ENCODE measurements at regions not wholly inside any gene's neighbourhood (a gene's known extent, or its start where the extent isn't known, plus 50 kb on each side); places are given as distances from the start of the nearest gene placed in this dataset.

DNA sequence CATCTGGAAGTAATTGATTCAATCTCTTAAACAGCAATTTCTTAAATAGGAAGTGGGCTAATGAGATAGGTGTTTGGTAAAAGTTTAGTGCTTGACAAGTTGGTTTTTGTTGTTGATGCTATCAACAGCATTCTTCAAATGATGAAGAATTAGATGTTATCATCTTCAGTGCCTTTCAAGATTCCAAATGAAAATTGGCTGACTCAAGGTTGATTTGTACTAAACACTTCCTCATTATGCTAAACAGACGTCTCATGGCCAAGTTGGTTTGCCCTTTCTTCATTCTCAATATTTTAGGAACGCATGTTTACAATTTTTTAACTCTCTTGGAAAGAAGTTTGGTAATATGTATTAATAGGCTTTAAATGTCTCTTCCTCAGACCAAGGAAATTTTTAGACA lies 86.0 kb downstream of the MID1IP1 start:
- DNase-seq (ENCODE audit: low spot score): no peak

DNA sequence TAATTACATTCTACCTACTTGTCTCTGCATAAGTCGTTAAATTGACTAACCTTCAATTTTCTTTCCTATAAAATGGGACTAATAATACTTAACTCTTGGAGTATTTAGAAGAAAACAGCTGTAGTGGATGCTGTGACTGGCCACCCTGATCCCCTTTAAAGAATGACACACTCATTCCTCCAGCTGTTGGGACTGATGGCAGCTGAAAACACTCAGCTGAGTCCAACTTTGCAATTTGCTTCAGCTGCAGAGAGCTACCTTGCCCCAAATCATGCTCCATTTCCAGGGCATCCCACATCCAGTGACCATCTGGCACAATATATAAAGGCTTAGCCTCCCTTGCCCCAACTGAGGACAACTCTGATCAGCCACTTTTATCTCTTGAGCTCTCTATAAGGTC lies 89.1 kb downstream of the MID1IP1 start:
- DNase-seq (ENCODE audit: low spot score): no peak

DNA sequence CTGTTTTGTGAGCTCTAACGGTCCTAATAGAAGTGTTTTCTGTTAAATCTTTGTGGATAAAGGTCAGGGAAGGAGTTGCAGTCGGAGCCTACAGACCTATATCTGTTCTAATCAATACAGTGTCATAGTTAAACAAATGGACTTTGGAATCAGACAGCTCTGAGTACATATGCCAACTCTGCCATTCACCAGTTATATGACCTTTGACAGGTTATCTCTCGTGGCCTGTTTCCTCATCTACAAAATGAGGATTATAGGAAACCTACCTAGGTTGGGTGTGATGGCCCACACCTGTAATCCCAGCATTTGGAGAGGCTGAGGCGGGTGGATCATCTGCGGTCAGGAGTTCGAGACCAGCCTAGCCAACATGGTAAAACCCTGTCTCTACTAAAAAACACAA lies 89.7 kb downstream of the MID1IP1 start:
- DNase-seq (ENCODE audit: low spot score): no peak

DNA sequence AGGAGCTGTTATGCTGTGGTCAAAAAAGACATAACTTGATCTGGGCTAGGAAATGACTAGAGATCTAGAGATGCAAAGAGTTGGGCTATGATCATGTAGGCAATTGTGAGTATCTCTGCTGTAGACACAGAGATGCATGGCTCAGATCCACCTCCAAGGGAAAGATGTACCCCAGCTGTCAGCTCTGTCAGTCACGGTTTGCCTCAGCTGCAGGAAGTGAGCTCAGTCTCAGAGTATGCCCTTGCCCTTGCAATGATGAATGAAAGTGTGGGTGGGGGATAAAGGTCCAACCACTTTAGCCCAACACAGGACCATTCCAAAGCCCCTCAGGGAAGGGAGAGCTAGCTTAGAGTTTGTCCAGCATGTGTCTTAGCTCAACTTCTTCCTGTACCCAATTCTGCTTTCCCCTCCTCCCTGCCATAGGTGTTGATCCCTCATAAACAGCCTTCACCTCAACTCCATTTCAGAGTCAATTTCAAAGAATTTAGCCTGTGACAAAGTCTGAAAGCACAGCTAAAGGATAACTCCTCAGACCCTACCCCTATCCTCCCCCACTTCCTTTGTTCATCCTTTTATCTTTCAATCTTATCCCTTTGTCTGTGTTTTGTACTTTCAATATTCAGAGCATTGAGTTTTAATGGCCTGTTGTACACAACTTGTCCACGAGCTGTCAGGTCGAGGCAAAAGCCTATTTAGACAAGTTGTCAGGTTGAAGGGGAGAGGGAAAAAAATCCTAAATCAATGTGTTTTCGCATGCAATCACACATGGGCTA lies 90.6 kb downstream of the MID1IP1 start:
- no peak for DNase-seq (ENCODE audit: low spot score)

DNA sequence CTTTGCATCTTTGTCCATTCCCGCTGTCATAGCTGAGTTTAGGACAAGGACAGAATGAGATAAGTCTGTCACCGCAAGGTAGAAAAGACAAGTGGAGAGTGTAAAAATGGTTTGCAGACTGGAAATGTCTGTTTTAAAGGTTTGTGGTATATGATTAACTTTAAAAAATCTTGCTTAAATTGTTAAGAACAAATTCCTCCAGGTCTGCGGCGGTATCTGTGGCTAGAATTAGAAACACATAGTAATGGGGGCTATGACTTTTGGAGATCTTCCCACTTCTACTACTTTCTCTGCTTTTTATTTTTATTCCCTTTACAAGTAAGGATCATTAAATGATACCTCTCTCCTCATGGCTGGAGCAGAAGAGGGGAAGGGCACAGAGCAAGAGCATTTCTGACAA lies 92.2 kb downstream of the MID1IP1 start:
- DNase-seq (ENCODE audit: low spot score): no peak

DNA sequence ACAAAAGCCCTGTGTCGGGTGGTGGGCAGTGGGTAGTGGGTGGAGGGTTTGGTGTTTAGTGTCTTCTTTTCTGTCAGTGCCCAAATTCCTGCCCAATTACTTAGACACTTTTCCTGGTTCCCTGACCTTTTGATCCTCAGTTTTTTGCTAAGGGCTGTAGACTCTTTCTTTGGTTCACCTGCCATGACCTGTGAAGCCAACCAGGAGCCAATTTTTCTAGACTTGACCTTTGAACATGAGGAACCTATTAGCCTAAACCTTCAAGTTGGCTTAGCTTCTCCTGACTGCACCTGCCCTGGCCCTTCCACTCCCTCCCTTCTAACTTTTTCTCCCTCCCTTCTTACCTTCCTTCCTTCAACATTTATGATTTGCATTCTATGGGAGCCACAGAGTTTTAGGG lies 94.5 kb downstream of the MID1IP1 start:
- DNase-seq (ENCODE audit: low spot score): no peak

DNA sequence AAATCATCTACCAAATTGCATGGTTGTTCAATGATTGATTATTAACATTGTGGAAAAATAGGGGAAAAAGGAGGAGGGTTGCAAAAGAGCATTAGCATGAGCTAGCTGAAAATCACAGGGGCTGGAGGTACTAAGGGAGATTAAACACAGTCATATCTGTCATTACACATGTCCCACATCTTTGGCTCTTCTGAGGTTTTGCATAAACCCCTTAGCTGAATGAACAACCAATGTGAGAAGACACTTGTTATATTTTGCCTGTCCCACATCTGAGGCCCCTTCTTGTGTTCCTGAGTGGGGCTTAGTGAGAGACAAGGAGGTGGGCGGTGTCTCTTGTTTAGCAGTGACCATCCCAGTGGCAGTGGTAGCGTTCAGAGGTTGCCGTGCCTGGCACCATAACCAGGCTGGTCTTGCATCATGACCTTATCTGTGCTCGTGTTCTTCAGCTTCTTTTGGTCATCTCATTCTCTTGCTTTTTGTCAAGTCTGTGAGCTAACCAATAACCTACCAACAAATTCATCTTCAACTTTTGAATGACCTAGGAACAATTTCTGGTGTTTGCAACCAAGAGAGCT lies 95.6 kb downstream of the MID1IP1 start:
- no peak for DNase-seq (ENCODE audit: low spot score)

DNA sequence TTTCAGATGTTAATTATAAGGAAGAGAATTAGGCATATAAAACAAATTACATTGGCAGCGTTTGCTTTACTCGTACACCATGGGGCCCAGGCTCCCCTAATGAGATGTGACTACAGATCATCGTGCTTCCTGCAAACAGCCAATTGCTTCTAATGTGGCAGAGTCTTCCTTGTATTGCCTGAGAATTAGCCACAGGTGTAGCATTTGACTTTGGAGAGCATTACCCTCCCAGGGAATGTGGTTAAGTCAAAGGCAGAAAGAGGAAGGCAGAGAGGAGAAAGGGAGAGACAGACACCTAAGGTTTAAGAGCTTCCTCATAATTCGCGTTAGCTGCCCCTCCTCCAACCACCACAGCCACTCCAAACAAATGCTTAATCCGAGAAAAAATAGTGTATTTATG lies 97.0 kb downstream of the MID1IP1 start:
- DNase-seq (ENCODE audit: low spot score): no peak

DNA sequence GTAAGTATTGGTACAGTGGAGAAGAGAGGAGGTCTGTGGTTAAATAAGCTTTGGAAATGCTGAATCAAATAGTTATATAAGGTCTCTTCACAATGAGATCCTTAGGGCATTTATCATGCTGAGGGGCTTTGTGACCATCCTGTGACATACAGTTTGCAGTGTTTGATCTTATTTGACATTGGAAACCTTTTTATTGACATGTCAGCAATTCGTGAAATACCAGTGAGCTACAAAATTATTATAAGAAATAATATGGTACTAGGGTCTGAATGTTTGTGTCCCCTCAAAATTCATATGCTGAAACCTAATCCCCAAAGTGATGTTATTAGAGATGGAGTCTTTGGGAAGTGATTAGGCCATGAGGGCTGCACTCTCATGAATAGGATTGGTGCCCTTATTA lies 98.4 kb downstream of the MID1IP1 start:
- DNase-seq (ENCODE audit: low spot score): no peak

DNA sequence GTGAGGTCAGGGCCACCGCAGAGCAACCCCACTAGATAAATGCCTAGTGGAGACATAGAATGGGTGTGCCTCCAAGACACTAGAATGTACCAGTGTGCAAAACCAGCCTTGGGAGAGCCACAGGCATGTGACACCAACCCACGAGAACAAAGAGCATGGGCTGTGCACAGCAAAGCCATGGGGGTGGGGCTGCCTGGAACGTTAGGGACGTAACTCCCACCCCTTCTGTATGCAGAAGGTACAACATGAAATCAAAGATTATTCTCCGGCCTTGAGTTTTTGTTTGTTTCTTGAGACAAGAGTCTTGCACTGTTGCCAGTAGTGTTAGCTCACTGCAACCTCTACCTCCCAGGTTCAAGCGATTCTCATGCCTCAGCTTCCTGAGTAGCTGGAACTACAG lies 99.5 kb downstream of the MID1IP1 start:
- no peak for DNase-seq (ENCODE audit: low spot score)

DNA sequence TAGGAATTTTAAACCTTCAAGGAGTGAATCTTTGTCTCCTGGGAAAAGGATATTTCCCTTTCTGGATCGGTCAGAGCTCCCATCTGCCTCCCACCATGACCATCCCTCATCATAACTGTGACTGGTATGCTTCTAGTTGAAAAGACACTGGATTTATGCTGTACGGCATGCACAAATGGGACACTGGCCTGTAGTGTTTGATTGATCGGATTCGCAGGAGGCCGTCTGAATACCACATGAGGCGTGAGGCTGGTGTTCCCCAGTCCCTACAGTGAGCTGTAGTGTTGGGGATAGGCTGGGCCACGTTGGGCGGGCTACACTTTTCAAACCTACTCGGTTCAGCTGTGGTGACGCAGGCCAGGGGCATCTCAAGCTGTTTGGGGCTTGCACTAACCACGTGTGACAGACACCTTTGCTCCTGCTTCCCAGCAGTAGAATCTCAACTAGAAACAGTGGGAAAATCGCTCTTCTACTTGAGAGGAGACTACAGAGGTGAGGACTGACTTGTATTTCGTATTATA lies 101.8 kb downstream of the MID1IP1 start:
- no peak for DNase-seq (ENCODE audit: low spot score)

DNA sequence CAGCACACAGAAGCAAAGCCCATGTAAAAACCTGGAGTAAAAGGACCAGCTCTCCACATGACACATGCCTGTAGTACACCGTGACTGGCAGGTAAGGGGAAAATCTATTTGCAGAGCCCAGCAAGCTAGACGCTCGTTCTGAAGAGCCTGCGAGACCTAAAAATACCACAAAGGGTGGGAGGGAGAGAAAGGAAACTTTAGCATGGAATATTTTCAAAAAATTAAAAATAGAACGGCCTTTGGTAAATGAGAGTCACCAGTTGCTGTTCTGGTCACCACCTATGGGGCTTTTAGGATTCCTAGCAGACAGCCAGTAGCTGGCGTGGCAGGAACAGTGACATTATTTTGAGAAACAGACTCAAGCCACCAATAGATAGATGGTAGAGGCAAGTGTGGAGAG lies 115.5 kb downstream of the MID1IP1 start:
- DNase-seq (ENCODE audit: low spot score): no peak

DNA sequence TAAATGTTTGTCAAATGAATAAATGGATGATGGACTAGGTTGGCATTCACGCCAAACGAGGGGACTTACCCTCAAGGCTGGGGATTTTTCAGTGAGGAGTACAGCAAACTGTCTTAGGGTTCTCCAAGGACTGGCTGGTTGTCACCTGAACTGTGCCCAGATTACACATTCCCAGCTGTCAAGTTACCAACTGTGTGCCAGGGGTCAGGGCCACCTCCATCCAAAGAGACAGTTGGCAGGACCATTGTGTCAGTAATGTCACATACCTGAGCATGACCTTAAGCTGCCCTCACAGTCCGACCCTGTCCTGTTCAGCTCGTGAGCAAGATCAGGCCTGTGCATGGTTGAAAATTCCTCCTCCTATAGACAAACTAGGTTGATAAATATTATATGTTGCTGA lies 116.7 kb downstream of the MID1IP1 start:
- no peak for DNase-seq (ENCODE audit: low spot score)

DNA sequence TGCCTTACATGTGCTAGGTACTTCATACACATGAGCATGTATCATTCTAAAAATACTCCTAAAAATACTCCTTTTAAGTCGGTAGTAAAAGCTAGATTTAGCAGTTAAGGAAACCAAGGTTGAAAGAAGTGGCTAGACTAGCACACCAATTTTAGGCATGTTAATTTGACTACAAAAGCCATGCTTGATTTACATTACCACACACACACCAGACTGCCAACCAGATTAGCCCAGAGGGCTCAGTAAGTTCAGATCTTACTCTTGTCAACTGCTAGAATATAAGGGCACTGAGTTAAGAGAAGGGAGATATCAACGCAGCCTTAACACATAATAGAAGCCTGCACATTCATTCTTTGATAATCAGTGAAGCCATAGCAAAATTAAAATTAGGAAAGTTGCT lies 117.9 kb downstream of the MID1IP1 start:
- no peak for DNase-seq (ENCODE audit: low spot score)

DNA sequence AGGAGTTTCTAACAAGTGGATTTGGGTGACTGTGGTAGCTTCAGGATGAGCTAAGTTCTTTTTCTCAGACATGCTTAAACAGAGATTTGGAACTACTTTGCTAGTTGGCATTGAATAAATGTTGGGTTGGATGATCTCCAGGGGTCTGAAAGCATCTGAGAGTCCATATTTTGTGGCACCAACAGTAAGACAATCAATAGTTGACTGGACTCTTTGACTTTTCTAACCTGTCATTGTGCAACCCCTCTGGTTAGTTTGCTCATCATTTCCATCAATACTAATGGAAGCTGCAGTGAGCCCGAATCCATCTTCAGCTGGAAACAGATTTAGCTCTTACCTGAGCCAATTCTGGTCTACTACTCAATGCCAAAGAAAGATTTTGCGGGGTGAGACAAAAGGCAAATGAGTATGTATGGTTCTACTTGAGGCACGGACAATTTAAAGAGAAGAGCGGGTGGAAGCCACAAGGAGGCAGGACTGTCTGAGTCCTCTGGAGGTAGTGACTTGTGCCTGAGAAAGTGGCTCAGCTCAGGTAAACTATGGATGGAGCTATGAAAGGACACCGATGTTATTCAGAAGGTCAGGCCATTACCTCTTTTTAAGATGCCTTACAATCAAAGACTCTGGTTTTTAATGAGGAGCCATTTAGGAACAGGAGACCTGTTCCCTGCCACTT lies 118.7 kb downstream of the MID1IP1 start:
- DNase-seq (ENCODE audit: low spot score): no peak

DNA sequence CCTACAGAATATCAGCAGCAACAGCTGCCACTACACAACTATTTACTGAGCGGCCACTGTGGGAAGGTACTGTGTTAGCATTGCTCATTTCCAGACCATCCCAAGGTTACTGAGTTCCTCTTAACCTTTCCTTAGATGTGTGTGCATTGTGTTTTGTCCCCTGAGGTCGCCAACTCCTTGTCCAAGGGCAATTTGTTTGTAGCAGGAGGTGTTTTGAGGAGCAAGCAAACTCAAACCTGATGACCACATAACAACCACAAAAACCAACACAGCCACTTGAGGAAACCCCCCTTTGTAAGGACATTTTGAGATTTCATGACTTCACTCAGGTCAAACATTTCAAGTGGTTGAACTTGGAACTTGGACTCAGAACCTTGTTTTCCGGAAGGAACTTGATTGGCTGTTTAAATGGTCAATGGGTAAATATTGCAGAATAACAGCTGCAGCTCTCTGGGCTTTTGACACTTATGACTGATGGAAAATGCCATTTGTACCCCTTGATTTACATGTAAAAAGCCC lies 122.3 kb downstream of the MID1IP1 start:
- no peak for DNase-seq (ENCODE audit: low spot score)

DNA sequence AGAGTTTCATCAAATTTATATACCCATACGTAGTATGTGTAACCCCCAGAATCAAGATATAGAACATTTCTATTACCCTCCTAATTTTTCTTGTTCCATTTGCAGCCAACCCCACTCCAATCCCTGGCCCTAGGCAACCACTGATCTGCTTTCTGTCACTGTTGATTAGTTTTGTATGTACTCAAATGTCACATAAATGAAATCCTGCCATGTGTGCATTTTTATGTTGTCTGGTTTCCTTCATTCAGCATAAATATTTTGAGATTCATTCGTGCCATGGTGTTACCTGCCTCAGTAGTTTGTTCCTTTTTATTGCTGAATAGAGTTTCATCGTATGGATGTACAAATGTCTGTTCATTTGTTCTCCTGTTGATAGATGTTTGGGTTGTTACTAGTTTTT lies 126.3 kb downstream of the MID1IP1 start:
- no peak for DNase-seq (ENCODE audit: low spot score)

DNA sequence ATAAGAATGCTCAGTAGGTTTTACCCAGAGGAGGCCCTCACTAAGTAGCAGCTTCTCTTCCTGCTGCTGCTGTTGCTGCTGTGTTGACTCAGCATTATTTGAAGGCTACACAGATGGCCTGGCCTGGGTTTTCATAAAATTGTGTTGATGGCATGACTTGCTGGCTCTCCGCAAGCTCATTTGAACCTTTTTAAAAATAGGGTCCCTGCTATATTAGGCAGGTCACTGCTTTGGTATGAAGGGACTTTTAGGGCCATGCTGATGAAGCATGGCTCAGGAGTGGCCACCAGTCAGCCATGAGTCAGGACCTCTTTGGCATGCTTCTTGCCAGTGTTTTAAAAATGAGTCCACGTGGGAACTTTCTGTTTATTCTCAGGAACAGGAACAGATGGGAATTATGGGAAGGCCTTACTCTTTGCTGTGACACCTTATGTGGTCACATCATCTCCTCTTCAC lies 128.7 kb downstream of the MID1IP1 start:
- DNase-seq (ENCODE audit: low spot score): peak; percentile 71

DNA sequence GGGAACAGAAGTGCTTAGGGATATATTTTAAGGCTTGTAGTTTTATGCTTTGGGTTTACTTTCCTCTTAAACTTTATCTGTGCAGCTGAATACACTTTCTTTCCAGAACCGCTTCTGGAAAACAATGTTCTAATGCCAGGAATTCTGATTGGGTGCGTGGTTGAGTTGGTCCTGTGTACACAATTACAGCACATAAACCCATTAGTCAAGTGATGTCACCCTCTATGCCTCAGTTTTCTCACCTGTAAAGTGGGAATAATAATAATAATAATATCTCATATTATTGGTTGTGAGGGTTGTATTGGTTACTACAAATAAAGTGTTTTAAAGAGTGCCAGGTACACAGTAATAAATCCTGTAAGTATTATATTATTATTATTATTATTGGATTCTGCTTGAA lies 129.2 kb downstream of the MID1IP1 start:
- DNase-seq (ENCODE audit: low spot score): no peak

DNA sequence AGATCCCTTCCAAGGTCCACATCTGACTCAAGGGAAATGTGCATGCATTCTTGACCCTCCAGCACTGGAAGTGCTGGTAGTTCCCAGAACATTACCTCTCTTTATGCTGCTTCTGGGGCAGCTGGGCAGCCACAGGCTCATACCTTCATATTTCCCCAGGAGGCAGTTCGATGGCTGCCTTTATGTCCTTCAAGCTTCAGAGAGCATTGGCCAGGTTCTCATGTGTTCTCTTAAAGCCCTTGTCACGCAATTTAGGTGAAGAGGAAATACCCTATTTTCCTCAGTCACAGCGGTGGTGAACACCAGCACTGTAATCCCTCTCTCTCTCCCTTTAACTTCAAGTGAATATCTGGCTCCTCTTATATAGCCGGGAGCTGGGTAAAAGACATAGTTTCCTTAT lies 134.3 kb downstream of the MID1IP1 start:
- DNase-seq (ENCODE audit: low spot score): no peak

DNA sequence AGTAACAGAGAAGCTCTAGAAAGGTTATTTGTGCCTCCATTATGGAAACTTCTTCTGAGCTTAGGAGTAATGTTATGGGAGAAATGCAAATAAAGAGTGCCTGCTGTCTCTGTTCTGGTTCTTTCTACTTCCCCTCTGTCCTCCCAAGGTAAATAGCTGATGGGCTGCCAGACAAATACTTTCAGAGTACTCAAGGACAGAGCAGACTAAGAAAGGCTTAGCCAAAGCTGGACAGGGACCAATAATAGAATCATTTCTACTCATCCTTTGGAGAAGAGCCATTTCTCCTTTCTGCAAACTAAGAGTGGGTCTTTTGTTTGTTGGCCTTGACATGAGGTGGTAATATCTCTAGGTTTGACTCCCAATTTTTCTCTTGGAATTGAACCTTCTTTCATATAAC lies 136.1 kb downstream of the MID1IP1 start:
- no peak for DNase-seq (ENCODE audit: low spot score)

DNA sequence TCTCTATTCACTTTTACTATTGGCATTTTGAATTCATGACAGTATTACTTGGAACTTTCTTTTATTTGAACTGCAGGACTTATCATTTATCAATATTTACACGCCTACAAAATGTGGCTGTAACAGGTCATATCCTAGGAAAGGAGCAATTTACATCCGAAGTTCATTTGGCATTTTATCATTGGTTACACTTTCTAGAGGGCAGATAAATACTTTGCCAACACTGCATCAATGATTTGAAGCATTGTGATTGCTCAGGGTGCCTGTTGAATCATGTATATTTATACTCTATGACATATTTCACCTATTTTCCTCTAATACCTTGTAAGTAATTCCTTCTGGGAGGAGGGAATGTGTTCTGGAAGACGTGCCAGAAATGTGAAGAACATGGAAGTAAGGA lies 136.7 kb downstream of the MID1IP1 start:
- DNase-seq (ENCODE audit: low spot score): no peak

DNA sequence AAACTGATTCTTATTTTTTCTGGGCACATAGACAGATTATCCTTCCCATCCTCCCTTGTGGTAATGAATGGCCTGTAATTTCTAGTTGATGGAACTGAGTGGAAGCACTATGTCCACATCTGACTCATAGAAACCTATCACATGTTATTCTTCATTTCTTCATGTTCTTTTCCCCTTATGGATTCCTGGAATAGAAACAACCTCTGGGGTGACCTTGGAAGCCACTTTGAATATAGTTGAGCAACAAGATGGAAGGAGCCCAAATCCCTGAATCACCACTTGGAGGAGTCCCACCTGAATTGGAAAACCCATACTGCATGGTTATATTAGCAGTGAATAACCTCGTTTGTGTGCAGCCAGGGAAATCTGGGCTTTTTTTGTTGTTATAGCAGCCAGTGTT lies 137.8 kb downstream of the MID1IP1 start:
- DNase-seq (ENCODE audit: low spot score): peak; percentile 15
